ENCODE measurements at regions not wholly inside any gene's neighbourhood (a gene's known extent, or its start where the extent isn't known, plus 50 kb on each side); places are given as distances from the start of the nearest gene placed in this dataset.
A peak's percentile ranks its signal among the peaks of the same experiment; 100 is the strongest.

- H3K9ac ChIP-seq = no peak overlapping the region
- H3K9me3 ChIP-seq (ENCODE audit: low read depth) = no peaks in the 10 kb centered on the region
- no peaks in the 10 kb centered on the region for H3K79me2 ChIP-seq (ENCODE audit: low read depth)
- DNase-seq (ENCODE audit: low spot score) = no peak
- no peak overlapping the region for H2AFZ ChIP-seq (replicated peaks)
- no peaks in the 10 kb centered on the region for H4K20me1 ChIP-seq (ENCODE audit: low read depth)
- TF ChIP-seq EZH2phosphoT487 (IDR thresholded peaks at IDR 0.05) (no peak), CTCF (IDR thresholded peaks at IDR 0.05) (no peak), EZH2 (IDR thresholded peaks at IDR 0.05) (no peak)
- H3K36me3 ChIP-seq = no peaks in the 10 kb centered on the region
- H3K4me3 ChIP-seq = no peak overlapping the region
- H3K27me3 ChIP-seq = no peaks in the 10 kb centered on the region
- peak overlapping the region; percentile 35 for H3K27ac Mint-ChIP-seq
- no peaks in the 10 kb centered on the region for H3K27me3 Mint-ChIP-seq (ENCODE audit: insufficient read depth, low read depth)
- no peak overlapping the region for H3K4me3 Mint-ChIP-seq
- no peak overlapping the region for H3K27ac ChIP-seq
- no peaks in the 10 kb centered on the region for H3K36me3 Mint-ChIP-seq
- no peaks in the 10 kb centered on the region for H3K9me3 Mint-ChIP-seq
- peaks cover 20% of the 10 kb centered on the region for H3K4me1 ChIP-seq
- H3K4me2 ChIP-seq = no peak overlapping the region
- no peaks in the 10 kb centered on the region for H3F3A ChIP-seq (ENCODE audit: low read depth)
- H3K4me1 Mint-ChIP-seq = peaks cover 35% of the 10 kb centered on the region
Measured at GRCh38 chr11:110031171-110031570, 62.0 kb upstream of the ZC3H12C start.

- no peak overlapping the region for H3K9ac ChIP-seq
- H3K79me2 ChIP-seq (ENCODE audit: low read depth) = no peaks in the 10 kb centered on the region
- H2AFZ ChIP-seq (replicated peaks) = peak overlapping the region; percentile 68
- no peaks in the 10 kb centered on the region for H4K20me1 ChIP-seq (ENCODE audit: low read depth)
- H3K27me3 ChIP-seq = no peaks in the 10 kb centered on the region
- H3K4me1 ChIP-seq = peaks cover 12% of the 10 kb centered on the region
- no peaks in the 10 kb centered on the region for H3K36me3 Mint-ChIP-seq
- H3K27me3 Mint-ChIP-seq (ENCODE audit: insufficient read depth, low read depth) = no peaks in the 10 kb centered on the region
- H3K36me3 ChIP-seq = no peaks in the 10 kb centered on the region
- no peaks in the 10 kb centered on the region for H3K9me3 Mint-ChIP-seq
- TF ChIP-seq EZH2phosphoT487 (IDR thresholded peaks at IDR 0.05) (no peak), EZH2 (IDR thresholded peaks at IDR 0.05) (no peak), CTCF (IDR thresholded peaks at IDR 0.05) (no peak)
- H3K4me3 Mint-ChIP-seq = peak overlapping the region; percentile 1
- H3K9me3 ChIP-seq (ENCODE audit: low read depth) = no peaks in the 10 kb centered on the region
- no peak overlapping the region for H3K4me3 ChIP-seq
- H3K4me2 ChIP-seq = no peak overlapping the region
- peak; percentile 20 for DNase-seq (ENCODE audit: low spot score)
- H3K27ac ChIP-seq = peak overlapping the region; percentile 44
- H3K27ac Mint-ChIP-seq = peak overlapping the region; percentile 90
- peaks cover 34% of the 10 kb centered on the region for H3K4me1 Mint-ChIP-seq
- no peaks in the 10 kb centered on the region for H3F3A ChIP-seq (ENCODE audit: low read depth)
Measured at GRCh38 chr11:110032259-110032658, 60.9 kb upstream of the ZC3H12C start.

- TF ChIP-seq EZH2phosphoT487 (IDR thresholded peaks at IDR 0.05) (no peak), CTCF (IDR thresholded peaks at IDR 0.05) (no peak), EZH2 (IDR thresholded peaks at IDR 0.05) (no peak)
- no peaks in the 10 kb centered on the region for H4K20me1 ChIP-seq (ENCODE audit: low read depth)
- H3K4me1 ChIP-seq = peaks cover 9% of the 10 kb centered on the region
- no peak overlapping the region for H3K4me2 ChIP-seq
- no peak overlapping the region for H2AFZ ChIP-seq (replicated peaks)
- H3K27me3 ChIP-seq = no peaks in the 10 kb centered on the region
- H3K27ac ChIP-seq = no peak overlapping the region
- no peaks in the 10 kb centered on the region for H3K79me2 ChIP-seq (ENCODE audit: low read depth)
- H3K9me3 Mint-ChIP-seq = no peaks in the 10 kb centered on the region
- no peak for DNase-seq (ENCODE audit: low spot score)
- H3K4me1 Mint-ChIP-seq = peaks cover 27% of the 10 kb centered on the region
- H3K36me3 ChIP-seq = no peaks in the 10 kb centered on the region
- H3K4me3 ChIP-seq = no peak overlapping the region
- peaks cover 1% of the 10 kb centered on the region for H3K27me3 Mint-ChIP-seq (ENCODE audit: insufficient read depth, low read depth)
- no peaks in the 10 kb centered on the region for H3K9me3 ChIP-seq (ENCODE audit: low read depth)
- no peak overlapping the region for H3K4me3 Mint-ChIP-seq
- H3F3A ChIP-seq (ENCODE audit: low read depth) = no peaks in the 10 kb centered on the region
- H3K9ac ChIP-seq = no peak overlapping the region
- H3K27ac Mint-ChIP-seq = no peak overlapping the region
- no peaks in the 10 kb centered on the region for H3K36me3 Mint-ChIP-seq
Measured at GRCh38 chr11:110032957-110033570, 60.1 kb upstream of the ZC3H12C start.
